ENCODE measurements at regions not wholly inside any gene's neighbourhood (a gene's known extent, or its start where the extent isn't known, plus 50 kb on each side); places are given as distances from the start of the nearest gene placed in this dataset.

DNA sequence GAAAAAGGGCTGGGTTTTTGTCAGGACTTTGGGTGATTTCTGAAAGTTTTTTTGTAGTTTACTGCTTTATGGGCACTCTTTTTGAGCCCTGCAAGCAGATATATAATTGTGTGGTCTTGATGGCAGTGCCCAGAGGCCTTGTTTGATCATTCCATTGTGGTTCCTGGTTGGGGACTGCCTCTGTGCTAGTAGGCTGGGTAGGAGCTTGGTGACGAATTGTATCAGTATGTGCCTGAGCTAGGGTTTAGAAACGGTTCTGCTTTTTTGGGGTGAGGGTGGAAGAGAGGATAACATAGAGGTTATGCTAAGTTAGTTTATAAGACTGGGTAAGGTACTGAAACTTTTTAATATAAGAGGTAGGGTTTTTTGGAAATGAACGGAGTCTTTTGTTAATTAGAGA lies 139.7 kb upstream of the ETV3 start:
- TF ChIP-seq, protein P1, sequence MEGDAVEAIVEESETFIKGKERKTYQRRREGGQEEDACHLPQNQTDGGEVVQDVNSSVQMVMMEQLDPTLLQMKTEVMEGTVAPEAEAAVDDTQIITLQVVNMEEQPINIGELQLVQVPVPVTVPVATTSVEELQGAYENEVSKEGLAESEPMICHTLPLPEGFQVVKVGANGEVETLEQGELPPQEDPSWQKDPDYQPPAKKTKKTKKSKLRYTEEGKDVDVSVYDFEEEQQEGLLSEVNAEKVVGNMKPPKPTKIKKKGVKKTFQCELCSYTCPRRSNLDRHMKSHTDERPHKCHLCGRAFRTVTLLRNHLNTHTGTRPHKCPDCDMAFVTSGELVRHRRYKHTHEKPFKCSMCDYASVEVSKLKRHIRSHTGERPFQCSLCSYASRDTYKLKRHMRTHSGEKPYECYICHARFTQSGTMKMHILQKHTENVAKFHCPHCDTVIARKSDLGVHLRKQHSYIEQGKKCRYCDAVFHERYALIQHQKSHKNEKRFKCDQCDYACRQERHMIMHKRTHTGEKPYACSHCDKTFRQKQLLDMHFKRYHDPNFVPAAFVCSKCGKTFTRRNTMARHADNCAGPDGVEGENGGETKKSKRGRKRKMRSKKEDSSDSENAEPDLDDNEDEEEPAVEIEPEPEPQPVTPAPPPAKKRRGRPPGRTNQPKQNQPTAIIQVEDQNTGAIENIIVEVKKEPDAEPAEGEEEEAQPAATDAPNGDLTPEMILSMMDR (IDR thresholded peaks at IDR 0.05): no peak
- TF ChIP-seq ZFX (IDR thresholded peaks at IDR 0.05; ENCODE audit: borderline replicate concordance): no peak

All from 22Rv1 (cell line).